IMR-90 (cell line): ENCODE measurements at regions not wholly inside any gene's neighbourhood (a gene's known extent, or its start where the extent isn't known, plus 50 kb on each side); places are given as distances from the start of the nearest gene placed in this dataset.

Source experiments
- ATAC-seq: fragments of 200-7000 bp; cut with Tn5 transposase; 2 replicates; pipeline ENCODE4 v1.9.1; 2020; ENCODE audit warnings: low read depth, mild to moderate bottlenecking, moderate library complexity
- BruUV-seq: library from RNA; stranded (reverse); fragments of 400-500 nt; replicated peaks from 2 replicates; lab custom pipeline; 2021; lab: Mats Ljungman, UMichigan
- CTCF ChIA-PET: fragments of 300-600 bp; formaldehyde crosslinking; extraction: SDS; loops from one replicate; lab custom pipeline; 2021; ENCODE audit warnings: antibody characterized with exemption; lab: Yijun Ruan, JAX
- POLR2A ChIA-PET: fragments of 300-600 bp; sonication (Branson Sonifier 250); formaldehyde crosslinking; loops from one replicate; lab custom pipeline; 2022; ENCODE audit warnings: antibody characterized with exemption; ENCODE audit not compliant: unreplicated experiment; lab: Charles Lee
- DNase-seq: peaks from one replicate; pipeline ENCODE4 v3.0.0; 2013
- H2AFZ ChIP-seq: replicated peaks from 2 replicates; pipeline ENCODE3; 2013; ENCODE audit warnings: low read length, mild to moderate bottlenecking; ENCODE audit not compliant: poor library complexity
- H2AK5ac ChIP-seq: 2 replicates; pipeline ENCODE4 v1.6.1; 2013; ENCODE audit warnings: low read depth, low read length, inconsistent platforms
- H2AK9ac ChIP-seq: replicated peaks from 2 replicates; pipeline ENCODE3; 2013; ENCODE audit warnings: mild to moderate bottlenecking, low read depth, low read length, moderate library complexity; ENCODE audit not compliant: poor library complexity
- H2BK120ac ChIP-seq: 2 replicates; pipeline ENCODE4 v1.6.1; 2013; ENCODE audit warnings: low read depth, low read length, inconsistent platforms
- H2BK15ac ChIP-seq: 3 replicates; pipeline ENCODE4 v1.6.1; 2013; ENCODE audit warnings: low read depth, low read length, inconsistent platforms
- H2BK20ac ChIP-seq: 2 replicates; pipeline ENCODE4 v1.6.1; 2013; ENCODE audit warnings: low read depth, mild to moderate bottlenecking, inconsistent platforms, low read length, moderate library complexity
- H2BK5ac ChIP-seq: 2 replicates; pipeline ENCODE4 v1.6.1; 2013; ENCODE audit warnings: mild to moderate bottlenecking, low read depth, low read length, inconsistent platforms; ENCODE audit not compliant: poor library complexity, severe bottlenecking
- H3K14ac ChIP-seq: replicated peaks from 2 replicates; pipeline ENCODE4 v1.6.1; 2013; ENCODE audit warnings: low read depth, low read length, inconsistent platforms
- H3K18ac ChIP-seq: 2 replicates; pipeline ENCODE4 v1.6.1; 2013; ENCODE audit warnings: low read depth, low read length, control low read depth
- H3K23ac ChIP-seq: 2 replicates; pipeline ENCODE4 v1.6.1; 2013; ENCODE audit warnings: low read depth, low read length, inconsistent platforms
- H3K27ac ChIP-seq: 2 replicates; pipeline ENCODE4 v1.5.1; 2013; ENCODE audit warnings: mild to moderate bottlenecking, control low read depth, low read length; ENCODE audit not compliant: insufficient read depth
- H3K27me3 ChIP-seq: 2 replicates; pipeline ENCODE4 v1.6.1; 2013; ENCODE audit warnings: low read length; ENCODE audit not compliant: control insufficient read depth, insufficient read depth
- H3K36me3 ChIP-seq: 2 replicates; pipeline ENCODE4 v1.6.1; 2013; ENCODE audit warnings: low read length, mixed read lengths; ENCODE audit not compliant: control insufficient read depth, insufficient read depth
- H3K4ac ChIP-seq: 2 replicates; pipeline ENCODE4 v1.6.1; 2013; ENCODE audit warnings: low read depth, low read length, inconsistent platforms
- H3K4me1 ChIP-seq: 2 replicates; pipeline ENCODE4 v1.6.1; 2013; ENCODE audit warnings: low read length, mixed read lengths; ENCODE audit not compliant: control insufficient read depth, insufficient read depth
- H3K4me2 ChIP-seq: 2 replicates; pipeline ENCODE4 v1.6.1; 2013; ENCODE audit warnings: low read depth, mild to moderate bottlenecking, control low read depth, low read length, moderate library complexity
- H3K4me3 ChIP-seq: 2 replicates; pipeline ENCODE4 v1.5.1; 2013; ENCODE audit warnings: low read depth, mild to moderate bottlenecking, control low read depth, low read length, moderate library complexity; ENCODE audit not compliant: insufficient read depth
- H3K56ac ChIP-seq: 2 replicates; pipeline ENCODE4 v1.6.1; 2013; ENCODE audit warnings: low read length, inconsistent platforms; ENCODE audit not compliant: insufficient read depth; ENCODE audit errors: extremely low read depth
- H3K79me1 ChIP-seq, 2 experiments: 2 replicates each; pipeline ENCODE4 v1.6.1; 2013; ENCODE audit warnings: low read length in 2 of 2, inconsistent platforms in 1 of 2, low read depth in 1 of 2
- H3K9ac ChIP-seq: 2 replicates; pipeline ENCODE4 v1.6.1; 2013; ENCODE audit warnings: low read depth, low read length, control low read depth
- H3K9me1 ChIP-seq: 2 replicates; pipeline ENCODE4 v1.6.1; 2013; ENCODE audit warnings: low read length, inconsistent platforms; ENCODE audit not compliant: insufficient read depth
- H3K9me3 ChIP-seq: 2 replicates; pipeline ENCODE4 v1.6.1; 2013; ENCODE audit warnings: low read length; ENCODE audit not compliant: control insufficient read depth, insufficient read depth
- H4K20me1 ChIP-seq: 2 replicates; pipeline ENCODE4 v1.6.1; 2013; ENCODE audit warnings: low read length, inconsistent platforms; ENCODE audit not compliant: insufficient read depth
- H4K5ac ChIP-seq: 2 replicates; pipeline ENCODE4 v1.6.1; 2013; ENCODE audit warnings: mild to moderate bottlenecking, low read depth, low read length, control low read depth
- H4K8ac ChIP-seq, 2 experiments: 2 replicates each; pipeline ENCODE4 v1.6.1; 2013; ENCODE audit warnings: low read depth in 2 of 2, low read length in 2 of 2, control low read depth in 1 of 2, inconsistent platforms in 1 of 2
- H4K91ac ChIP-seq: 2 replicates; pipeline ENCODE4 v1.6.1; 2013; ENCODE audit warnings: low read depth, low read length, inconsistent platforms; ENCODE audit not compliant: insufficient read depth
- SMC3 ChIP-seq: fragments of 150-350 bp; IDR thresholded peaks from 2 replicates; pipeline ENCODE4 v1.6.1; 2016; ENCODE audit warnings: low read depth, mild to moderate bottlenecking, antibody characterized with exemption, low read length, moderate library complexity
- WGBS, 2 experiments: methylation state at CpG; one replicate each; pipeline versions ENCODE4 v1.1.5 to v1.1.7; 2013; ENCODE audit warnings: missing lambda C conversion rate in 2 of 2; ENCODE audit not compliant: insufficient read length in 1 of 2; ENCODE audit errors: extremely low coverage in 2 of 2; 5-methylcytosine and 5-hydroxymethylcytosine counted together
- dilution Hi-C: fragments of 300-500 bp; cut with HindIII; formaldehyde crosslinking; loops from one replicate; pipeline ENCODE4 v1.14.3; 2018; ENCODE audit warnings: low sequenced_read_pairs; ENCODE audit not compliant: unreplicated experiment
- in situ Hi-C: fragments of 300-500 bp; cut with MboI; formaldehyde crosslinking; loops from 3 replicates; pipeline ENCODE4 v1.14.3; 2019; ENCODE audit warnings: low sequenced_read_pairs, inconsistent platforms, mixed read lengths
- intact Hi-C: fragments of 100-400 bp; cut with micrococcal nuclease; formaldehyde crosslinking; loops from 2 replicates; pipeline ENCODE4 v1.10.0; 2022

GRCh38 chr4:165662341-165662740 lies 210.7 kb upstream of the TLL1 start:
- CTCF ChIA-PET: no interaction called here
- no peak for ATAC-seq

More at GRCh38 chr4:165662341-165662740, 210.7 kb upstream of the TLL1 start:
- H3K4me1 ChIP-seq: no peaks in the 10 kb centered on the region
- H4K5ac ChIP-seq: no peak overlapping the region
- no peak overlapping the region for H3K56ac ChIP-seq
- no peak overlapping the region for H4K91ac ChIP-seq
- no TSS peak for BruUV-seq
- WGBS, 2 experiments: no CpG with 5 or more reads among the region's 2 CpGs
- H3K27ac ChIP-seq: no peak overlapping the region
- H3K14ac ChIP-seq: no peak overlapping the region
- H3K4me3 ChIP-seq: no peak overlapping the region
- no peaks in the 10 kb centered on the region for H3K36me3 ChIP-seq
- no peaks in the 10 kb centered on the region for H4K20me1 ChIP-seq
- H2AK9ac ChIP-seq: no peak overlapping the region
- intact Hi-C loops: no loop called here
- no peak for DNase-seq
- POLR2A ChIA-PET: no interaction called here
- H2BK15ac ChIP-seq: no peak overlapping the region
- no peak for TF ChIP-seq SMC3
- H3K18ac ChIP-seq: no peak overlapping the region
- no peak overlapping the region for H3K23ac ChIP-seq
- H3K27me3 ChIP-seq: no peaks in the 10 kb centered on the region
- no peaks in the 10 kb centered on the region for H3K79me1 ChIP-seq
- no peak overlapping the region for H2BK20ac ChIP-seq
- H4K8ac ChIP-seq: no peak overlapping the region
- peaks cover 14% of the 10 kb centered on the region for H3K9me3 ChIP-seq
- H2BK120ac ChIP-seq: no peak overlapping the region
- H2BK5ac ChIP-seq: no peak overlapping the region
- no peak overlapping the region for H2AK5ac ChIP-seq
- H3K4me2 ChIP-seq: no peak overlapping the region
- in situ Hi-C loops: no loop called here
- no peak overlapping the region for H3K9ac ChIP-seq
- no peak overlapping the region for H3K4ac ChIP-seq
- dilution Hi-C loops: no loop called here
- H3K9me1 ChIP-seq: no peaks in the 10 kb centered on the region
- H2AFZ ChIP-seq: no peak overlapping the region
